NT2/D1 (cell line): ENCODE measurements at regions not wholly inside any gene's neighbourhood (a gene's known extent, or its start where the extent isn't known, plus 50 kb on each side); places are given as distances from the start of the nearest gene placed in this dataset.

Experiments
- SUZ12 ChIP-seq: IDR thresholded peaks from 2 replicates; pipeline ENCODE4 v1.6.1; 2011; ENCODE audit not compliant: insufficient read length, insufficient read depth; ENCODE audit errors: extremely low read depth
- YY1 ChIP-seq: IDR thresholded peaks from 2 replicates; pipeline ENCODE4 v1.6.1; 2011; ENCODE audit not compliant: insufficient read length, insufficient read depth
- ZNF274 ChIP-seq: IDR thresholded peaks from 2 replicates; pipeline ENCODE4 v1.6.1; 2011; ENCODE audit warnings: mild to moderate bottlenecking, low read depth, low read length

DNA sequence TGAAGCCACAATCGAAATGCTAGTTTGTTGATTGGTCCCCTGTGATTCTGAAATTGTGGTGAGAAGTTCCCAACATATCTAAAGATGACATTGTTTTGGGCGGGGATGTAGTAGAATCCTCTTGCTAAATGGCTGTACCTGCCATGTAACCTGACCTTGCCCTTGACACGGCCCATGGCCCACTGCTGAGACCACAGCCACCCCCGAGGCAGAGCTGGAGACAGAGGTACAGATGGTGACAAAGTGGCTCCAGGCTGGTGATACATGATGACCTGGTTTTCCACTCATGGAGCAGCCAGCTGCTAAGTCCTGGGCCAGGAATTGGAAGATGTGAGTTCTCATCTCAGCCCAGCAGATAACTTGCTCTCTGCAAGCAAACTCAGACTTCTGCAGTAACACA is 226.5 kb downstream of the FOXD2 start:
- TF ChIP-seq YY1 (no peak), ZNF274 (no peak), SUZ12 (no peak)
